SH-SY5Y (cell line): ENCODE measurements at regions not wholly inside any gene's neighbourhood (a gene's known extent, or its start where the extent isn't known, plus 50 kb on each side); places are given as distances from the start of the nearest gene placed in this dataset.

Experiments
- GATA2 ChIP-seq: IDR thresholded peaks from 2 replicates; pipeline ENCODE4 v1.6.1; 2011; ENCODE audit warnings: mild to moderate bottlenecking, low read depth, low read length
- GATA3 ChIP-seq: IDR thresholded peaks from 2 replicates; pipeline ENCODE4 v1.6.1; 2011; ENCODE audit warnings: low read depth, mild to moderate bottlenecking, low read length, moderate library complexity

- TF ChIP-seq GATA2, result no peak
- TF ChIP-seq GATA3, result no peak
Observed at GRCh38 chr5:118451697-118452247, 536.6 kb downstream of the DTWD2 start.
